ENCODE measurements at regions not wholly inside any gene's neighbourhood (a gene's known extent, or its start where the extent isn't known, plus 50 kb on each side); places are given as distances from the start of the nearest gene placed in this dataset.

- TF ChIP-seq, protein P1, sequence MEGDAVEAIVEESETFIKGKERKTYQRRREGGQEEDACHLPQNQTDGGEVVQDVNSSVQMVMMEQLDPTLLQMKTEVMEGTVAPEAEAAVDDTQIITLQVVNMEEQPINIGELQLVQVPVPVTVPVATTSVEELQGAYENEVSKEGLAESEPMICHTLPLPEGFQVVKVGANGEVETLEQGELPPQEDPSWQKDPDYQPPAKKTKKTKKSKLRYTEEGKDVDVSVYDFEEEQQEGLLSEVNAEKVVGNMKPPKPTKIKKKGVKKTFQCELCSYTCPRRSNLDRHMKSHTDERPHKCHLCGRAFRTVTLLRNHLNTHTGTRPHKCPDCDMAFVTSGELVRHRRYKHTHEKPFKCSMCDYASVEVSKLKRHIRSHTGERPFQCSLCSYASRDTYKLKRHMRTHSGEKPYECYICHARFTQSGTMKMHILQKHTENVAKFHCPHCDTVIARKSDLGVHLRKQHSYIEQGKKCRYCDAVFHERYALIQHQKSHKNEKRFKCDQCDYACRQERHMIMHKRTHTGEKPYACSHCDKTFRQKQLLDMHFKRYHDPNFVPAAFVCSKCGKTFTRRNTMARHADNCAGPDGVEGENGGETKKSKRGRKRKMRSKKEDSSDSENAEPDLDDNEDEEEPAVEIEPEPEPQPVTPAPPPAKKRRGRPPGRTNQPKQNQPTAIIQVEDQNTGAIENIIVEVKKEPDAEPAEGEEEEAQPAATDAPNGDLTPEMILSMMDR (IDR thresholded peaks at IDR 0.05): no peak
- no peak for TF ChIP-seq POLR2AphosphoS5 (IDR thresholded peaks at IDR 0.05)
- no peak for TF ChIP-seq POLR2A (IDR thresholded peaks at IDR 0.05)
Observed at GRCh38 chr4:12186526-12186925, 757.8 kb upstream of the HS3ST1 start.

All from transverse colon (tissue), 4 donors.